ENCODE measurements at regions not wholly inside any gene's neighbourhood (a gene's known extent, or its start where the extent isn't known, plus 50 kb on each side); places are given as distances from the start of the nearest gene placed in this dataset.

GRCh38 chr3:168266335-168266734 is 170.6 kb upstream of the GOLIM4 start:
- TF ChIP-seq EZH2 (IDR thresholded peaks at IDR 0.05; ENCODE audit: insufficient read depth, poor library complexity, severe bottlenecking), result no peak
- no peak for TF ChIP-seq EZH2phosphoT487 (IDR thresholded peaks at IDR 0.05; ENCODE audit: insufficient read depth, low read depth)

All from GM23248 (cell line).